OCI-LY3 (cell line): ENCODE measurements at regions not wholly inside any gene's neighbourhood (a gene's known extent, or its start where the extent isn't known, plus 50 kb on each side); places are given as distances from the start of the nearest gene placed in this dataset.

Experiments used
- CTCF ChIP-seq: fragments of 200-600, 300-600 bp; sonication (generic); IDR thresholded peaks from 2 replicates; pipeline ENCODE4 v1.5.1; 2014; ENCODE audit warnings: antibody characterized with exemption, low read length, low read depth
- EZH2phosphoT487 ChIP-seq: fragments of 200-600 bp; shearing (Covaris generic); IDR thresholded peaks from 2 replicates; pipeline ENCODE4 v1.6.1; 2018; ENCODE audit warnings: antibody characterized with exemption, mixed run types, low read depth

GRCh38 chr2:39595116-39595515 is 70.6 kb upstream of the TMEM178A start:
- TF ChIP-seq CTCF (no peak), EZH2phosphoT487 (no peak)
